Heart right ventricle (tissue), 16 donors: ENCODE measurements at regions not wholly inside any gene's neighbourhood (a gene's known extent, or its start where the extent isn't known, plus 50 kb on each side); places are given as distances from the start of the nearest gene placed in this dataset.

Experiments
- ATAC-seq, 8 donors: fragments of 200-7000 bp; cut with Tn5 transposase; one replicate each; pipeline ENCODE4 v1.9.1; 2020; ENCODE audit warnings: mild to moderate bottlenecking in 8 of 8, moderate library complexity in 8 of 8, moderate number of reproducible peaks in 1 of 8
- DNase-seq, 2 donors: peaks; one replicate each; pipeline ENCODE4 v3.0.0-alpha.2; 2020
- H3K27ac ChIP-seq, 10 donors: fragments of 200-600 bp; sonication (generic) in 2 of 10; one replicate each; pipeline versions ENCODE4 v1.5.0 to v1.8.0; 2020 to 2022; ENCODE audit warnings: mild to moderate bottlenecking in 3 of 10
- H3K27me3 ChIP-seq, 7 donors: fragments of 200-600 bp; one replicate each; pipeline ENCODE4 v1.8.0; 2021 to 2022; ENCODE audit warnings: mild to moderate bottlenecking in 2 of 7
- H3K36me3 ChIP-seq, 9 donors: fragments of 200-600 bp; sonication (generic) in 1 of 9; one replicate each; pipeline versions ENCODE4 v1.5.0 to v1.8.0; 2020 to 2022; ENCODE audit warnings: mild to moderate bottlenecking in 2 of 9
- H3K4me1 ChIP-seq, 9 donors: fragments of 200-600 bp; sonication (generic) in 1 of 9; one replicate each; pipeline versions ENCODE4 v1.5.0 to v1.8.0; 2020 to 2022; ENCODE audit warnings: mild to moderate bottlenecking in 4 of 9
- H3K4me3 ChIP-seq, 10 donors: fragments of 200-600 bp; sonication (generic) in 2 of 10; one replicate each; pipeline versions ENCODE4 v1.5.0 to v1.8.0; 2020 to 2022; ENCODE audit warnings: mild to moderate bottlenecking in 7 of 10, moderate library complexity in 2 of 10
- H3K9me3 ChIP-seq, 11 donors: fragments of 200-600 bp in 10 of 11; sonication (generic) in 2 of 11; one replicate each; pipeline versions ENCODE4 v1.5.0 to v1.8.0; 2013 to 2022; ENCODE audit warnings: mild to moderate bottlenecking in 2 of 11, control low read depth in 1 of 11, moderate library complexity in 1 of 11
- CTCF ChIP-seq, 9 donors: fragments of 200-600 bp; sonication (generic) in 2 of 9; IDR thresholded peaks; one replicate each; pipeline versions ENCODE4 v1.5.0 to v1.8.0; 2021 to 2022; ENCODE audit warnings: antibody characterized with exemption in 9 of 9, mild to moderate bottlenecking in 5 of 9, moderate library complexity in 1 of 9
- WGBS, 2 donors: extraction: QIAGEN DNeasy Blood & Tissue Kit; methylation state at CpG; one replicate each; pipeline ENCODE4 v1.1.7; 2013; ENCODE audit warnings: inconsistent platforms in 1 of 2; 5-methylcytosine and 5-hydroxymethylcytosine counted together
- intact Hi-C, 10 donors: fragments of 100-400 bp; cut with DNase I; formaldehyde crosslinking; loops; one replicate each; pipeline versions ENCODE4 v1.11.1 to v1.14.2; 2022
- donor health status: Arrhythmogenic right ventricular cardiomyopathy.
- donor health status: ischemic (EF 13 %, LVEDD 7.1; RV severe dilation, severe dysfunction).
- donor health status: healthy with polysubstance abuse.
- donor health status: DM: no; HTN: yes; CAD: no.
- donor health status: DM: no; HTN: no; CAD: no.
- donor health status: ischemic (EF 25% LVEDD 6.9; RV normal size, moderate dysfunction).
- donor health status: ischemic (EF 25% LVEDD 5.7; RV mildly dilated, moderate dysfunction).
- donor health status: healthy.
- donor health status: DM: yes; HTN: yes; CAD: no.
- donor health status: Ischemic cardiomyopathy.
- donor health status: ischemic (EF 35%, LVEDD 5.7; RV mildly dilated, moderate dysfunction).
- donor health status: nonischemic (EF 11% LVEDD 7.7; RV severe dilation, severe dysfunction).
- donor health status: DM: yes; HTN: yes; CAD: no.
- donor health status: PGD.
- donor health status: ischemic (EF 29% LVEDD 5.4; RV normal size, mild dysfunction).
- donor health status: nonischemic (EF 23%, LVEDD 6.1; RV moderate dilation, normal function).

DNA sequence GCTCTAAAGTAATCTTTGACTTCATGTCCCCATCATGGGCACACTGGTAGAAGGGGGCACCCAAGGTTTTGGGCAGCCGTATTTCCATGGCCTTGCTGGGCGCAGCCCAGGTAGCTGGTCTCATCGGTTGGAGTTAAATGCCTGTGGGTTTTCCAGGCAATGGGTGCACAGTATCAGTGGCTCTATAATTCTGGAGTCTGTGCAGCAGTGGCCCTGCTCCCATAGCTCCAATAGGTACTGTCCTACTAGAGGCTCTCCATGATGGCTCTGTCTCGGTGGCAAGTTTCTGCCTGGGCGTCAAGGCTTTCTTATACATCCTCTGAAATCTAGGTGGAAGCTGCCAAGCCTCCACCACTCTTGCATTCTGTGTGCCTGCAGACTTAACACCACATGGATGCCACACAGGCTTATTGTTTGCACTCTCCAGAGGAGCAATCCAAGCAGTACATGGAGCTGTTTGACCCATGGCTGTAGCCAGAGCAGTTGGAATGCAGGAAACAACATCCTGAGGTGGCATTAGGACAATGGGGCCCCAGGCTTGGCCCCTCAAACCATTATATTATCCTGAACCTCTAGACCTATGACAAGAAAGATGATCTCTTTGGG, 60.5 kb upstream of the UGT8 start:
- Histone ChIP-seq H3K4me3 (no peak overlapping the region), H3K4me1 (no peaks in the 10 kb centered on the region), H3K36me3 (no peaks in the 10 kb centered on the region), H3K9me3 (no peaks in the 10 kb centered on the region), H3K27ac (no peak overlapping the region), H3K27me3 (no peaks in the 10 kb centered on the region)
- DNase-seq, result no peak
- WGBS, 2 donors, result 80 to 96% methylated on average over 5 of the region's 5 CpGs
- intact Hi-C loops, result no loop called here
- no peak for TF ChIP-seq CTCF (IDR thresholded peaks at IDR 0.05)
- ATAC-seq, result no peak

DNA sequence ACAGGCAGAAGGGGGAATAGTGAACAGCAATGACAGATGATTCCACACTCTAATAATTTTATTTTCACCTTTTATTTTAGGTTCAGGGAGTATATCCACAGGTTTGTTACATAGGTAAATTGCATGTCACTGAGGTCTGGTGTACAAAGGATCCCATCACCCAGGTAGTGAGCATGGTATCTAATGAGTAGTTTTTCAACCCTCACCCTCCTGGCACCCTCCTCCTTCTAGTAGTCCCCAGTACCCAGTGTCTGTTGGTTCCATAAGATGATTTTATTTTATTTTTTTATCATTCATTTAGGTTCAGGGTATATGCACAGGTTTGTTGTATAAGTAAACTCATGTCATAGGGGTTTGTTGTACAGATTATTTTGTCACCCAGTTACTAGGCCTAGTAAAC, 58.6 kb upstream of the UGT8 start:
- no peak overlapping the region for H3K4me3 ChIP-seq

GRCh38 chr4:114547340-114548134, 51.1 kb upstream of the UGT8 start:
- ATAC-seq, result no peak
- Histone ChIP-seq H3K4me3 (no peak overlapping the region), H3K27ac (no peak overlapping the region), H3K4me1 (no peaks in the 10 kb centered on the region), H3K27me3 (no peaks in the 10 kb centered on the region), H3K9me3 (peaks cover 0 to 13% (median 6%) of the 10 kb centered on the region in 11 donors), H3K36me3 (no peaks in the 10 kb centered on the region)
- TF ChIP-seq CTCF (IDR thresholded peaks at IDR 0.05), result no peak
- DNase-seq, result no peak
- intact Hi-C loops, result no loop called here
- 72 to 77% methylated on average over 2 of the region's 2 CpGs for WGBS, 2 donors

More for the DNA sequence above, 58.6 kb upstream of the UGT8 start:
- Histone ChIP-seq H3K27me3 (no peaks in the 10 kb centered on the region), H3K9me3 (no peaks in the 10 kb centered on the region), H3K36me3 (no peaks in the 10 kb centered on the region), H3K4me1 (no peaks in the 10 kb centered on the region), H3K27ac (no peak overlapping the region)
- no peak for DNase-seq
- no peak for ATAC-seq
- no peak for TF ChIP-seq CTCF (IDR thresholded peaks at IDR 0.05)
- intact Hi-C loops, result no loop called here
